CMK (cell line): ENCODE measurements at regions not wholly inside any gene's neighbourhood (a gene's known extent, or its start where the extent isn't known, plus 50 kb on each side); places are given as distances from the start of the nearest gene placed in this dataset.

ENCODE experiments used
- DNase-seq: peaks from one replicate; pipeline ENCODE4 v3.0.0-alpha.2; 2010; ENCODE audit warnings: low read depth

DNA sequence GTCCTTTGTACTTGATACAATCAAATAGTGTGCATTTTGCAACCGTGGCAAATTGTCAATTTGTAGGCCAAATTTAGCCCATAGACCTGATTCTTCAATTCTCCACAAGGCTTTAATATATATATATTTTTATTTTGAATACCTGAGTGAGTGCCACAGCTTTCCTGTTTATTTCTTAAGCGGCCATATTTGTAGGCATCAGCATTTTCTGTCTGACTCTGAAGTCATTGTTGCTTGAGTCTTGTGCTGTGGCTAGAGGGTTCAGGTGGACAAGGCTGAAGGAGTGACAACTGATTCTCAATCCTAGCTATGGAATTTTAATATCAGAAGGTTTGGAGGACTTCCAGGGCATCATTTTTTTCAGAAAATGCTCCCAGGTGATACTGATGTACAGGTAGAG is 75.6 kb upstream of the NAALADL2 start:
- DNase-seq: no peak

DNA sequence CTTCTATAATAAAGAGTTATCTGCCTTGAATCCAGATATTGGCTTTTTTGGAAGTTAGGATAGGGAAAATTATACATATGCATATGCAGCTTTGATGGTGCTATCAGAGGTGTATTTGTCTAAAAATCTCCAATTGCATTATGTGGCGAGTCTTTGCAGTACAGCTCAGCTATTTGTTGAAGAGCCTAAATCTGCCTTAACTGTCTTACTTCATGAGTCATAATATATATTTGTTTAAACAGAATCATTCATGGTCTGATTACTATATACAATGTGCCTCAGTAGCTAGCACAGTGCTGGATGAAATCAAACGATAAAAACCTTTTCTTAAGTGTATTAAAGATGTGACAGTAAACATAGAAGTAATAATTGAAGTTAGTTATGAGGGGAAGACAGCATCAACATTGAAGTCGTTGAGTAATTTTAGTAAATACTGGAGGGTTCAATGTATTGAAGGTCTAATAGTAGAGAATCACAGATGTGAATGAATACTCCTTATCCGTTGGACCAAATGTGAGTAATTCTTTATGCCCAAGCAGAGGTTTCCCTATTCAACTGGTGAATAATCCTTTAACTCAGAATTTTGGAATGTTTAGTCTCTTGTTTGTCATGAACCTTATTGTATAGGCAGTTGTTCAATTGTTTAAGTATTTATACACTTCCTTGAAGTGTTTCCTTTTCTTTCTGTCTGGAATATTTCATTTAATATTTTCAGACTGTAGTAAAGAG is 74.8 kb upstream of the NAALADL2 start:
- no peak for DNase-seq

DNA sequence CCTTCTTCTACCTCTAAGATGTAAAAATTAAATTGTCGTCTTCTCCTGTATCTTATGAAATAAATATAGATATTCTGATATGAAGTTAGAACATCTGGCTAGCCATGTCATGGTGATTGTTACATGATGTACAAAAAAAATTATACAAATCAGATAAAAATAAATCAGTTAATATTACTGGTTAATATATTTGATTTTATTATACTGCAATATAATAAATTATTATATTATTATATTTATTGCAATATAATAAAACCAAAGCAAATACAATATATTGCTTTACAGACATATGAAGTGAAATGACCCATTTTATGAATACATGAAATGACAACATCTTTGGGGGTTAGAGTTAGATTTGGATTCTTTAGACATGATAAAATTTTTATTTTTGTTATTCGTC is 72.3 kb upstream of the NAALADL2 start:
- no peak for DNase-seq

DNA sequence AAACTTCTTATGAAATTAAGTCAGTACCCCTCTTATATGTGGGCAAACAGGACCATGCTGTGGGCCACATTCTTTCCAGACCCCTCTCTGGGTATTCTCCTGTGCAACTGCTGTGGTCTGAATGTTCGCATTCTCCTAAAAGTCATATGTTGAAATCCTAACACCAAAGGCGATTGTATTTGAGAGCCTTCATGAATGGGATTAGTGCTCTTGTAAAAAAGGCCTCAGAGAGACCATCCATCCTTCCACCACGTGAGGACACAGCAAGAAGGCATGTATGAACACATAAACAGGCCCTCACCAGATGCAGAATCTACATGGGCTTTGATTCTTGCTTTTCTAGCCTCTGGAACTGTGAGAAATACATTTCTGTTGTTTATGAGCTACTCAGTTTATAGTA is 68.0 kb upstream of the NAALADL2 start:
- DNase-seq: no peak

DNA sequence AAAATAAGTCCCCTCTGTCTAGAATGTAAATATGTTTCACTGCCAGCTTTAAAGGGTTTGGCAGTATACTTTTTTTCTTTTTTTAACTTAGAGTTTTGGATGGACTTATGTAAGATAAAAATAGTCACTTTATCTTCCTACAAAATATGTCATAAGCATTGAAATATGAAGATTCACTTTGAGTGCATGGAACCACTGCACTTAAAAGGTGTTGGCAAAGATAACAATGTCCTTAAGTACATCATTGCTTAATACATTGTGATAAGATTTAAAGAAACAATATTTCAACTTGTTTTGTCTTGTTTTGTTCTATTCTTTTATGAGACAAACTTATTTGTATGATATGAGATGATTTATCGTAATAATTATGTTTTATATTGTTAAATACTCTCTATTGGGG is 66.3 kb upstream of the NAALADL2 start:
- peak; percentile 32 for DNase-seq
